Upper lobe of left lung (tissue), 6 donors: ENCODE measurements at regions not wholly inside any gene's neighbourhood (a gene's known extent, or its start where the extent isn't known, plus 50 kb on each side); places are given as distances from the start of the nearest gene placed in this dataset.

Source experiments
- ATAC-seq, 2 donors: fragments of 200-7000 bp; cut with Tn5 transposase; one replicate each; pipeline ENCODE4 v1.9.1; 2022; ENCODE audit warnings: mild to moderate bottlenecking in 2 of 2, moderate library complexity in 2 of 2; ENCODE audit not compliant: low FRiP score in 2 of 2
- DNase-seq, 2 donors: peaks; one replicate each; pipeline ENCODE4 v3.0.0-alpha.2; 2019 to 2020
- H3K27ac ChIP-seq, 4 donors: fragments of 200-600 bp; sonication (generic); one replicate each; pipeline ENCODE4 v1.5.1; 2016 to 2019
- H3K27me3 ChIP-seq, 4 donors: fragments of 200-600 bp; sonication (generic); one replicate each; pipeline ENCODE4 v1.5.1; 2017 to 2019
- H3K36me3 ChIP-seq, 4 donors: fragments of 200-600 bp; sonication (generic); one replicate each; pipeline ENCODE4 v1.5.1; 2016 to 2019
- H3K4me1 ChIP-seq, 4 donors: fragments of 200-600 bp; sonication (generic); one replicate each; pipeline ENCODE4 v1.5.1; 2018 to 2019
- H3K4me3 ChIP-seq, 4 donors: fragments of 200-600 bp; sonication (generic); one replicate each; pipeline ENCODE4 v1.5.1; 2017 to 2019; ENCODE audit warnings: mild to moderate bottlenecking in 2 of 4, moderate library complexity in 1 of 4
- H3K9me3 ChIP-seq, 4 donors: fragments of 200-600 bp; sonication (generic); one replicate each; pipeline ENCODE4 v1.5.1; 2018 to 2019
- EP300 ChIP-seq, 4 donors: sonication (generic); formaldehyde crosslinking; IDR thresholded peaks; one replicate each; pipeline ENCODE4 v1.5.1; 2017; ENCODE audit warnings: antibody characterized with exemption in 4 of 4, control low read depth in 2 of 4
- POLR2A ChIP-seq, 4 donors: fragments of 450-650 bp; IDR thresholded peaks; one replicate each; pipeline ENCODE4 v1.5.1; 2016 to 2017; ENCODE audit warnings: antibody characterized with exemption in 4 of 4, mild to moderate bottlenecking in 2 of 4
- POLR2AphosphoS5 ChIP-seq, 2 donors: sonication (generic); formaldehyde crosslinking; IDR thresholded peaks; one replicate each; pipeline ENCODE4 v1.5.1; 2017; ENCODE audit warnings: antibody characterized with exemption in 2 of 2
- WGBS, 2 donors: methylation state at CpG; one replicate each; pipeline ENCODE4 v1.1.5; 2017 to 2018; 5-methylcytosine and 5-hydroxymethylcytosine counted together
- TF ChIP-seq, protein P1 (sequence below), 6 experiments: fragments of 450-650 bp in 4 of 6; fragments of 200-600 bp in 2 of 6; sonication (generic) in 2 of 6; IDR thresholded peaks; one replicate each; pipeline ENCODE4 v1.5.1; 2016 to 2019; ENCODE audit warnings: antibody characterized with exemption in 6 of 6
- donor health status: DM: no; HTN: no; CAD: no; lungs with moderate emphysema.
- donor health status: DM: no; HTN: yes; CAD: no; lungs with severe emphysema.

DNA sequence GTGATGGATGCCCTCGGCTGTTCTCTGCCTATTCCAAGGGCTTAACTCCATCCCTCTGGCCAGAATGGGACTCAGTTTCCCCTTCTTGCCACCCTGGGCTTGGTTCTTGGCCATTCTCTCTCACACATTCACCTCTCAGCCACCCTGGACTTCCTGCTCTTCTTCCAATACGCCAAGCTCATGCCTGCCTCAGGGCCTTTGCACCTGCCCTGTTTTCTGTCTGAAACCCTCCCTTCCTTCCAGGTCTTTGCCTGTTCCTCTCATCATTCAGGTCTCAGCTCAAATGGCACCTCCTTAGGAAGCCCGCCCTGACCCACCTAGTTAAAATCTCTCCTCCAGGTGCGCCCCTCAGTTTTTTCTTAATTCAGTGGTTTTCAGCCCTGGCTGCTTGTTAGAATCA, 76.6 kb upstream of the TP53I11 start:
- Histone ChIP-seq H3K4me3 (no peak overlapping the region), H3K36me3 (no peaks in the 10 kb centered on the region), H3K27me3 (no peaks in the 10 kb centered on the region), H3K4me1 (peaks cover 0 to 16% (median 3%) of the 10 kb centered on the region in 4 donors), H3K27ac (no peak overlapping the region), H3K9me3 (no peaks in the 10 kb centered on the region)
- DNase-seq (no peak), ATAC-seq (no peak)
- WGBS, 2 donors: 90 to 94% methylated on average over 4 of the region's 4 CpGs
- no peak for TF ChIP-seq POLR2AphosphoS5 (IDR thresholded peaks at IDR 0.05)
- TF ChIP-seq POLR2A (IDR thresholded peaks at IDR 0.05): no peak
- TF ChIP-seq, protein P1, sequence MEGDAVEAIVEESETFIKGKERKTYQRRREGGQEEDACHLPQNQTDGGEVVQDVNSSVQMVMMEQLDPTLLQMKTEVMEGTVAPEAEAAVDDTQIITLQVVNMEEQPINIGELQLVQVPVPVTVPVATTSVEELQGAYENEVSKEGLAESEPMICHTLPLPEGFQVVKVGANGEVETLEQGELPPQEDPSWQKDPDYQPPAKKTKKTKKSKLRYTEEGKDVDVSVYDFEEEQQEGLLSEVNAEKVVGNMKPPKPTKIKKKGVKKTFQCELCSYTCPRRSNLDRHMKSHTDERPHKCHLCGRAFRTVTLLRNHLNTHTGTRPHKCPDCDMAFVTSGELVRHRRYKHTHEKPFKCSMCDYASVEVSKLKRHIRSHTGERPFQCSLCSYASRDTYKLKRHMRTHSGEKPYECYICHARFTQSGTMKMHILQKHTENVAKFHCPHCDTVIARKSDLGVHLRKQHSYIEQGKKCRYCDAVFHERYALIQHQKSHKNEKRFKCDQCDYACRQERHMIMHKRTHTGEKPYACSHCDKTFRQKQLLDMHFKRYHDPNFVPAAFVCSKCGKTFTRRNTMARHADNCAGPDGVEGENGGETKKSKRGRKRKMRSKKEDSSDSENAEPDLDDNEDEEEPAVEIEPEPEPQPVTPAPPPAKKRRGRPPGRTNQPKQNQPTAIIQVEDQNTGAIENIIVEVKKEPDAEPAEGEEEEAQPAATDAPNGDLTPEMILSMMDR (IDR thresholded peaks at IDR 0.05): no peak
- TF ChIP-seq EP300 (IDR thresholded peaks at IDR 0.05): no peak

DNA sequence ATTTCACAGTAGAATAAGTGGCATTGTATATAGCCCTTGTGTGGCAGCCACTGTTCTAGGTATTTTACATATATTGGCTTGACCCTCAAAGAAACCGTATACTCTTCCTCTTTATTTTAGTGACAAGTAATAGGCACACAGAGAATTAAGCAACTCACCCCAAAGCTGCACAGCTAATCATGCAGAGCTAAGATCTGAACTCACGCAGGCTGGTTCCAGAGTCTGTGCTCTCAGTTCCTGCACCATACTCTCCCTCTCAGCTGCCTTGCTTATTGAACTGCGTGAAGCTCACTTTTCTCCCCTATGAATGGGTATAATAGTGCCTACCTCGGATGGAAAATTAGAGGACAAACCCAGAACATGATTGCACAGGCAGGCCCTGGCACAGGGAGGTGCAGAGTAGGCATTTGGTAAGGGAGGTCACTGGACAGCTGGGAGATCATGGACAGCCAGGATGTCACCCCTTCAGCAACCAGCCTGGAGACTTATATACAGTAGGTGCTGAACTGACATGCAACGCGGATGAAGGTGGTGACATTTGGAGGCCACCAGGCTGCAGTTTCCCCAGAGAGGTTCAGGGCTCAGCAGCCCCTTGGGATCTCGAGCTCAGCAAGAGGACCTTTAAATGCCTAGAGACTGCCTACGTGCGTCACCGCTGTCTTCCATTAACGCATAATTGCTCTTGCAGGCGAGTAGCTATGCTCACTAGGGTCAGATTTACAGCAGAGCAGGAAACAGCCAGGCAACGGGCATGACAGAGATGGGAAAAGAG, 78.4 kb upstream of the TP53I11 start:
- no peak for DNase-seq
- WGBS, 2 donors: 79 to 85% methylated on average over 13 of the region's 13 CpGs

DNA sequence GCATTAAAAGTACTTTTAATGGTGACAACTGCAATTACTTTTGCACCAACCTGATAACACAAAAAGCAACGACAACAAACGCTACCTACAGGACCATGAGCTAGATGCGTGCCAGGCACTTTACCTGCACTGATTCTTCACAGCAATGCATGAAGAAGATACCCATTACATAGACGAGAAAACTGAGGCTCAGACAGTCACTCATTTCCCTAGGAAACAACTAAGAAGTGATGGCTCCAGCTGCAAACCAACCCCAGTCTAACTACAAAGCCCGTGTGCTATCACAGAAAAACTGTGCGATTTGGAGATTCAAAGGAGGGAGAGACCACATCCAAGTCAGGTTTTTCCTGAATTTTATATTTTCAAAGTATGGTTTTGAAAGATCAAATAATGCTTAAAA, 80.1 kb upstream of the TP53I11 start:
- Histone ChIP-seq H3K27me3 (no peaks in the 10 kb centered on the region), H3K4me3 (no peak overlapping the region), H3K36me3 (no peaks in the 10 kb centered on the region), H3K9me3 (no peaks in the 10 kb centered on the region), H3K27ac (no peak overlapping the region), H3K4me1 (peaks cover 0 to 5% (median 0%) of the 10 kb centered on the region in 4 donors)
- no peak for DNase-seq
- TF ChIP-seq POLR2AphosphoS5 (IDR thresholded peaks at IDR 0.05) (no peak), POLR2A (IDR thresholded peaks at IDR 0.05) (no peak), EP300 (IDR thresholded peaks at IDR 0.05) (no peak)
- ATAC-seq: no peak
- 81 to 85% methylated on average over 6 of the region's 6 CpGs for WGBS, 2 donors

More for the DNA sequence above, 78.4 kb upstream of the TP53I11 start:
- TF ChIP-seq POLR2A (IDR thresholded peaks at IDR 0.05): no peak
- Histone ChIP-seq H3K4me3 (no peak overlapping the region), H3K36me3 (no peaks in the 10 kb centered on the region), H3K27me3 (no peaks in the 10 kb centered on the region), H3K4me1 (peaks cover 0 to 6% (median 0%) of the 10 kb centered on the region in 4 donors), H3K9me3 (no peaks in the 10 kb centered on the region), H3K27ac (no peak overlapping the region)
- no peak for ATAC-seq

DNA sequence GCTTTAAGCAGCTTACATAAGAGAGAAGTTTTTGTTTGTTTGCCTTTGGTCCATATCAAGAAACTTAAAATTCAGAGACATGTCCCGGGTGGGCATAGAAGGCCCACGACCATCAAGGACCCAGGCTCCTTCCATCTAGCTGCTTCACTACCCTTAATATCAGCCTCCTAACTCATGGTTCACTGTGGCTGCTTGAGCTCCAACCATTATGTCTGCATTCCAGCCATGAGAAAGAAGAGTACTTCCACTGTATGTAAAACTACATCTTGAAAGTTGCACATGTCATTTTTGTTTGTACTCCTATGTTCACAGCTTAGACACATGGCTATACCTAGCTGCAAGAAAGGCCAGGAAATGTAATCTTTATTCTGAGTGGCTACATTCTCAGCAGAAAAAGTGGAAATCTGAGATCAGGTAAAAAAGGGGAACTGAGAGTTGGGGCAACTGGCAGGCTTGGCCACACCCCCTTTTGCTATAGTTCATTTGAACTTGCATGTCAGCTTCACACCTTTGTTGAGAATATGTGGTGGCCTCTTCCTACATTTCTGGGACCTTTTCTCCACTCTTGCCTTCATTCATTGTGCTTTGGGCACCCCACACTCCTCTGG, 81.3 kb upstream of the TP53I11 start:
- H3K27me3 ChIP-seq: no peaks in the 10 kb centered on the region
- no peak for TF ChIP-seq POLR2AphosphoS5 (IDR thresholded peaks at IDR 0.05)
- no peak for TF ChIP-seq EP300 (IDR thresholded peaks at IDR 0.05)
- TF ChIP-seq, protein P1 (IDR thresholded peaks at IDR 0.05): no peak
- no peak overlapping the region for H3K27ac ChIP-seq
- H3K4me1 ChIP-seq: no peaks in the 10 kb centered on the region
- no peaks in the 10 kb centered on the region for H3K36me3 ChIP-seq
- H3K9me3 ChIP-seq: no peaks in the 10 kb centered on the region
- DNase-seq (no peak), ATAC-seq (no peak)
- no peak overlapping the region for H3K4me3 ChIP-seq
- 93 to 95% methylated on average over 2 of the region's 2 CpGs for WGBS, 2 donors

DNA sequence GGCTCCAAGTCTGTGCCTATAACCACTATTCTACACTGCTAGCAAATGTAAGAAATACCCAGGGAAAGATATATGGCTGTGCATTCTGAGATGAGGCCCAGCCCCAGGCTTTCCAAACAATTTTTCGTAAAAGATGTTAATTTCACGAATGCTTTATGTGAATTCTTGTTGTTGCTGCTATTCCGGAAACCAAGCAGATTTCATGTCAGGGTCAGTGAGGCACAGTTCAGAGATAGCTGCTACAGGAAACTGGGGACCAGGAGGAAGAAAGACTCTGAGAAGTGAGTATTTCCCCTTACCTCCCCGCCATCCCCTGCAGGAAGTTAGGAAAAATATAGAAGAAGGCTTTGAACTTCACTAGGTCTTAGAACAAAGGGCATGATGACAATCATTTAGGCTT, 84.7 kb upstream of the TP53I11 start:
- DNase-seq (no peak), ATAC-seq (no peak)
- TF ChIP-seq POLR2A (IDR thresholded peaks at IDR 0.05) (no peak), EP300 (IDR thresholded peaks at IDR 0.05) (no peak)
- TF ChIP-seq, protein P1 (IDR thresholded peaks at IDR 0.05): no peak
- no peaks in the 10 kb centered on the region for H3K4me1 ChIP-seq
- no peak overlapping the region for H3K27ac ChIP-seq
- no peak overlapping the region for H3K4me3 ChIP-seq
- H3K27me3 ChIP-seq: no peaks in the 10 kb centered on the region
- no peaks in the 10 kb centered on the region for H3K36me3 ChIP-seq
- 86 to 93% methylated on average over 4 of the region's 4 CpGs for WGBS, 2 donors
- peaks cover 0 to 7% (median 4%) of the 10 kb centered on the region in 4 donors for H3K9me3 ChIP-seq
